Fibroblast of villous mesenchyme (primary cell): ENCODE measurements at regions not wholly inside any gene's neighbourhood (a gene's known extent, or its start where the extent isn't known, plus 50 kb on each side); places are given as distances from the start of the nearest gene placed in this dataset.

Experiments
- DNase-seq: peaks from one replicate; pipeline ENCODE4 v3.0.0-alpha.2; 2010; ENCODE audit warnings: low read depth
- H3K4me3 ChIP-seq: 2 replicates; pipeline ENCODE4 v1.5.1; 2011; ENCODE audit warnings: low read depth, mild to moderate bottlenecking, low read length
- TF ChIP-seq, protein P1 (sequence below): IDR thresholded peaks from 2 replicates; pipeline ENCODE4 v1.5.1; 2012; ENCODE audit warnings: low read depth, mild to moderate bottlenecking, low read length; ENCODE audit not compliant: insufficient read depth

DNA sequence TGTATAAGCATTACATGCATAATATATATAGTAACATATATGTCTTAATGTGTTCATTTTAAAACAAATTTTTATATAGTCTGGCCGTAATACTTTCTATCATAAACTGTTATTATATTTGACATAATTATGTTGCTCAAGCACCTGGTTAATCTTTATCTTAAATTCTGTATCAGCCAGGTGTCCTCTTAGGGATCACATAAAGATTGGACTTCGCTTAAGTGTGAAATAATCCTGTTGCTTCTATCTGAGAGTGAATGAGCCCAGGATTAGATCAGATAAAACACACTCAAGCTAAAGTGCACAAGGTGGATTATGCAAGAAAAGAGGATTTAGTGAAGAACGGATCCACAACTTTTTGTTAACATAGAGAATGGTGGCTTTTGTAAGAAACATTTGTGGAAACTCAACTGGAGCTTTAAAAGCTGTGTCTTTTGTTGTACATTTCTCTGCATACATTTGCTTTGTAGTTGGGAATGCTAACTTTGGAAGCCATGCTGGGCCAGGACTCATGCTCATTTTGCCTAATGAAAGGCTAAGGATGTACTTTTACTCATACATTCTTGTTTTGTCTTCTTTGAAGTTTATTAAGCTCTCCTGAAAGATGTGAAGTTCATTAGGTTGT, 437.8 kb downstream of the ZIC1 start:
- no peak for DNase-seq
- TF ChIP-seq, protein P1, sequence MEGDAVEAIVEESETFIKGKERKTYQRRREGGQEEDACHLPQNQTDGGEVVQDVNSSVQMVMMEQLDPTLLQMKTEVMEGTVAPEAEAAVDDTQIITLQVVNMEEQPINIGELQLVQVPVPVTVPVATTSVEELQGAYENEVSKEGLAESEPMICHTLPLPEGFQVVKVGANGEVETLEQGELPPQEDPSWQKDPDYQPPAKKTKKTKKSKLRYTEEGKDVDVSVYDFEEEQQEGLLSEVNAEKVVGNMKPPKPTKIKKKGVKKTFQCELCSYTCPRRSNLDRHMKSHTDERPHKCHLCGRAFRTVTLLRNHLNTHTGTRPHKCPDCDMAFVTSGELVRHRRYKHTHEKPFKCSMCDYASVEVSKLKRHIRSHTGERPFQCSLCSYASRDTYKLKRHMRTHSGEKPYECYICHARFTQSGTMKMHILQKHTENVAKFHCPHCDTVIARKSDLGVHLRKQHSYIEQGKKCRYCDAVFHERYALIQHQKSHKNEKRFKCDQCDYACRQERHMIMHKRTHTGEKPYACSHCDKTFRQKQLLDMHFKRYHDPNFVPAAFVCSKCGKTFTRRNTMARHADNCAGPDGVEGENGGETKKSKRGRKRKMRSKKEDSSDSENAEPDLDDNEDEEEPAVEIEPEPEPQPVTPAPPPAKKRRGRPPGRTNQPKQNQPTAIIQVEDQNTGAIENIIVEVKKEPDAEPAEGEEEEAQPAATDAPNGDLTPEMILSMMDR, result no peak
- H3K4me3 ChIP-seq, result no peak overlapping the region

DNA sequence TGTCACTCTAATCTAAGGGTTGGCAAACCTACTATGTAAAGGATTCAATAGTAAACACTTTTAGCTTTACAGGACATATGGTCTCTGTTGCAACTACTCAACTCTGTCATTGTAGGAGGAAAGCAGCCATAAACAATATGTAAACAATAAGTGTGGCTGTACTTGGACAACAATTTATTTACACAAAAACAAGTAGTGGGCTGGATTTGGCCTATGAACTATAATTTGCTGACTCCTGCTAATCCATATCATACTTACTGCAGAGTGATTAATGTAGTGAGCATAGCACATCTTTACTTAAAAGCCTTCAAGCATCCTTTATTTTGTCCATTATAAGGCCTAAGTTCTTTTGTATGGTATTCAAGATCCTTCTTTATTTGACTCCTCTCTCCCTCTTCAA, 441.9 kb downstream of the ZIC1 start:
- DNase-seq, result peak; percentile 16
- TF ChIP-seq, protein P1, result no peak
- H3K4me3 ChIP-seq, result no peak overlapping the region

DNA sequence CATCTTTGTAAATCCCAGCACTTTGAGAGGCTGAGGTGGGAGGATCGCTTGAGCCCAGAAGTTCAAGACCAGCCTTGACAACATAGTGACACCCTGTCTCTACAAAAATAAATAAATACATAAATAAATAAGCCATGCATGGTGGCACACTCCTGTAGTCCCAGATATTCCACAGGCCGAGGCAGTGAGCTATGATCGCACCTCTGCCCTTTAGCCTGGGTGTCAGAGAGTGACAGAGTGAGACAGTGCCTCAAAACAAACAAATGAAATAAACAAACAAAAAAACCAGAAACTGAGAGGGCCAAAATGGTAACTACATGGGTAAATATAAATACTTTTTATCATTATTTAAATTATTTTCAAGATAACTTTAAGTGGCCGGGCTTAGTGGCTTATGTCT, 445.4 kb downstream of the ZIC1 start:
- no peak for DNase-seq
- no peak overlapping the region for H3K4me3 ChIP-seq
- TF ChIP-seq, protein P1, result no peak

DNA sequence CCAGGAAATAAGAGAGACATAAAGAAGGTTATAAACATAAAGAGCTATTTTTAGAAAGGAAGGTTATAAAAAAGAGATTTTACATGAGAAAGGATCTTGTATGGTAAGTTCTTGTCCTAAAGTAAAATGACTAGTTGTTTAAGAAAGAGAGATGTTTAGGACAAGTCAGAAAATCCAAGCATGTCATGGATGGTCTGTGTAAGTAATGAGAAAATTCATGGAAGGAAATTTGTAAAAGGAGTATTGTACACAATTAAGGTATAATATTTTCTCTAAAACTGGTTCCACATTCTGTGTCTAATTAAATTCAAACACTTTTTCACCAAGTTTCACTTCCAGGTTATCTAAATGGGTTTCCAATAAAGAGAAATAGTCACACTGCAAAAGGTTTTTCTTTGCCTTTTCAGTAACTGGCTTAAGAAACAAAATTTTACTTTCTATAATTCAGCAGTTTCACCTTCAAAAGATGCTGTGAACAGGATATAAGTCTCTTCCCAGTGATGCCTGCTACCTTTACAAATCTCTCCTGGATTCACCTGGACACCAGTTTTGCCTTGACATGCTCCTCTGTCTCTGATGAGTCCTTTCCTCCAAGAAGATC, 455.7 kb downstream of the ZIC1 start:
- no peak overlapping the region for H3K4me3 ChIP-seq
- no peak for DNase-seq
- TF ChIP-seq, protein P1, result no peak

DNA sequence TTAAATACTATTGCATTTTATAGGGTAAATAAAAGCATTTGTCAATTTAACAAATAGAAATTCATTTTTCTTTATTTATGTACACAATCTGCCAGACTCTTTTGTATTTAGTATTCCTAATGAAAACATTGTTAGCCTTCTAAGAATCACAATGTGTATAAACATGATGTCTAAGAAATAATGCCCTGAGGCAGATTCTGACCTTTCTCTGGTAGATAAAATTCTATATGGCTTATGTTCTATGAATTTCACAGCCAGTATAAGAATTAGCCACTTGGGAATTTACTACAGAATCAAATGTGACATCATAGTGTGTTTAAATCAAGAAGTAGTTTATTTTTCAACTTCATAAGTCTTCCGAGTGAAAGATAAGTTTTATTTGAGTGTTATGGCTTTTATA, 457.4 kb downstream of the ZIC1 start:
- TF ChIP-seq, protein P1, result no peak
- DNase-seq, result no peak
- no peak overlapping the region for H3K4me3 ChIP-seq

DNA sequence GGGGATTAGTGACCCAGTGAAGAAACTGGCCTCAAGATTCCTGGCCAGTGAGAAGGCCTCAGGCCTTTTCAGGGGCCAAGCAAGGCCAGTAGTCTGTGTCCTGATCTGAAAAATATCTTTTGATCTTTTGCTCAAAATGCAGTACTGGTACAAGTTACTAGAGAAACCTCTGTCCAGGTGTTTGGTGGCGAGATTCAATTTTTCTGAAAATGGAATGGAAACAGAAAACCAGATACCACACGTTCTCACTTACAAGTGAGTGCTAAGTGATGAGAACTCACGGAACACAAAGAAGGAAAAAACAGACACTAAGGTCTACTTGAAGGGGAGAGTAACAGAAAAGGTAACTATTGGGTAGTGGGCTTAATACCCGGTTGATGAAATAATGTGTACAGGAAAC, 463.4 kb downstream of the ZIC1 start:
- H3K4me3 ChIP-seq, result no peak overlapping the region
- DNase-seq, result no peak
- TF ChIP-seq, protein P1, result no peak

DNA sequence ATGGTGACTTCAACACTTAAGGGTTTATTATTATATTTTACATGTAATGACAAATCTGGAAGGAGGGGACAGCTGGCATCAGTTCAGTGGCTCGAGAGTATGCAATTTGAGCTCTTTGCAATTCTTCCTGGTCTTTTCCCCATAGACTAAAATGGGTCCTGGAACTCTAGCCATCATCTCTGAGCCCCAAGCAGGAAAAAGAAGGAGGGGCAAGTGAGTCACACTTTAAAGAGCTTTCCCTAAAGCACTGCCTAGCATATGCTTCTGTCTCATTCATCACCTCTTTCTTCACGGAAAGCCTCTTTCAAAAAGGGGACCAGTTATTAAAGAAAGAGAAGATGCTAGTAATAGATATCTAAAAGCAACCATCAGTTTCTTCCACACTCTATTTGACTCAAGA, 466.3 kb downstream of the ZIC1 start:
- TF ChIP-seq, protein P1, result no peak
- no peak overlapping the region for H3K4me3 ChIP-seq
- no peak for DNase-seq
